Stimulated activated CD4-positive, alpha-beta T cell treated with anti-CD3 and anti-CD28 coated beads, TNF-alpha, amount 100 ng/mL, for 48 hours (primary cell): ENCODE measurements at regions not wholly inside any gene's neighbourhood (a gene's known extent, or its start where the extent isn't known, plus 50 kb on each side); places are given as distances from the start of the nearest gene placed in this dataset.
"Not testable (repeated sequence)": the region's sequence is repeated elsewhere in the genome, so short reads cannot be mapped to it uniquely, and the experiment has no call there.

Experiments
- DNase-seq, 3 donors: peaks; one replicate each; pipeline ENCODE4 v3.0.0-alpha.2; 2020; ENCODE audit warnings: low read depth in 3 of 3

- DNase-seq: not testable (repeated sequence)
Measured at GRCh38 chr16:54727696-54728095, 203.0 kb upstream of the IRX5 start.

- DNase-seq: no peak
Measured at GRCh38 chr16:54724346-54724925, 206.2 kb upstream of the IRX5 start.

DNA sequence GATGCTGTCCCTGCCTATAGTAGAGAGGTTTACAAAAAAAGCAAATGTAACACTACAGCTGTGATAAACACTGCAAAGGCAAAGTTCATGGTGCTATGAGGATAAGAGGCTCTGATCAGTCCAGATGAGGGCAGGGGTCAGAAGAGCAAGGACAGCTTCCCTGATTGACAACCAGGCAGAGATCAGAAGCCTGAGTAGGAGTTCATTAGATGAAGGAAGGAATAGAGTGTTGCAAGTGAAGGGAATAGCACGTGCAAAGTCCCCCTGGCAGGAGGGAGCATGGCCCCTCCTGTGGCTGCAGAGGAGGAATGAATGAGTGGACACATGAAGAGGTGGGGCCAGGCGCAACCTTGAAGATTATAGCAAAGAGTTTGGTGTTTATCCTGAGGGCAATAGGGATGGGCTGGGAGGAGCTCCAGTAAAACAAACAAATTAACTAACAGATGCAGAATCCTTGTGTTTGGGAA is 208.4 kb upstream of the IRX5 start:
- no peak for DNase-seq

- no peak for DNase-seq
Measured at GRCh38 chr16:54720259-54720658, 210.4 kb upstream of the IRX5 start.

DNA sequence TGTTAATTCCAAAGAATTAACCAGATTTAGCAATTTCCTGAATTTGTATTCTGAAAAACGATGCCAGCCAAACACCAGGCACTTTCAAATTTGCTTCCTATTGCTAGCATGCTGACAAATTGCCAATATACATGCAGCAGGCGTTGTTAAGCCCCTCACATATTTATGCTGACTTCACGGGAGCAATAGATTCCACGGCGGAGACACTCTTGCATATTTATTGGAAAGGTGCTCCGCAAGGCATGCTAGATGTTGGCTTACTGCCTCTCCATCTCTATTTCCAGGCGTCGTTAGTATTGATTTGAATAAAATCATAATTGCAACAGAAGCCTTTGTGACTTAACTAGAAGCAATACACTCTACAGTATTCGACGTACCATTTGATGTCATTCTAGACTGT is 211.0 kb upstream of the IRX5 start:
- DNase-seq: no peak

GRCh38 chr16:54718376-54718775 is 212.3 kb upstream of the IRX5 start:
- DNase-seq: no peak

GRCh38 chr16:54715011-54715410 is 215.7 kb upstream of the IRX5 start:
- DNase-seq: no peak

DNA sequence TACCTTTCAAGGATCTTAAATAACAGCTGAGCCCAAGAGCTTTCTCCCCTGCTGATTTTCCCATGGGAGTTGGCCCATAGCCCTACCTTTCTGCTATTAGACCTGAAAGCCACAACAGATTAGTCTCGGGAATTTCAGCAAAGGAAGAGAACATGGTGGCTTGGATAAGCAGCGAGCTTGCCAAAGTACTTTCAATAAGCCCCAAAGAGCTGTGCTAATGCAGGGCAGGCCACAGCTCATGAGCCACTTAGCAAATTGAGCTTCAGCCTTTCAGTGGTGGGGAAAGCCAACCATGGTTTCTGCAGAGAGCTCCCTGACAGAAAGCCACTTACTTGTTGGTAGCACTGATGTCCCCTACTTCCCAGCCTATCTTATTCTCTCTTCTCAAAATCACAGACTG is 217.8 kb upstream of the IRX5 start:
- no peak for DNase-seq

DNA sequence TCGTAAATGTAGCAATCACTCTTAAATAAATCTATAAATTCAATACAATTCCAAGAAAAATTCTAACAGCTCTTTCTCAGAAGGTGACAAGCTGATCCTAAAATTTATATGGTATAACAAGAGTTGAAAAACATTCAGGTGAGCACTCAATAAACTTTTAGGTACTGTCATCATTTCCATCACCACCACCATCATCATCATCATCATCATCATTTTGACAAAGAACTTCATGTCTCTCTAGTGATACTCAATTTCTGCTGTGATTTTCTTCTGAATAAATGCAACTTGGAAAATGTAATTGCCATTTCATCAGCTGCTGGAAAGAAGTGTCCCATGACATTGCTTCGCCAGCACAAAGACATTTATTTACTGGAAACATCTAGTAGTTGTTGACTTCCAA is 222.9 kb upstream of the IRX5 start:
- DNase-seq: no peak

GRCh38 chr16:54706406-54706805 is 224.3 kb upstream of the IRX5 start:
- DNase-seq: no peak

GRCh38 chr16:54703339-54703738 is 227.3 kb upstream of the IRX5 start:
- DNase-seq: no peak

GRCh38 chr16:54699656-54700055 is 231.0 kb upstream of the IRX5 start:
- no peak for DNase-seq

DNA sequence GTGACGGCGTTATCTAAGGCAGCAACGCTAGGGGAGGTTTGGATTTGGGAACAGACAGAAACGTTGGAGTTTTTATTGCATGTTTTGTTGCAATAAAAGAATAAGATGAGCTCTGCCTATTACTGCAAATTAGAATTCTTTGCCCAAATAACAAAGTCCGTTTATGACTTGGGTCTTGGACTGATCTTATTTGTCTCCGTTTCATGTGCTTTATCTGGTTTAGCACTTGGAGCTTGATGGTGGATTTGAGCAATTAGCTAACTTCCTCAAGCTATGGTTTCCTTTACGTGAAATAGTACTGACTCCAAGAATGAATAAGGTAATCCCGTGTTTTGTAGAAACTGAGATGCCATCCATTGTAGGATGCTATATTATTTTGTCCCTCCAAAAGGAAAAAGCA is 233.0 kb upstream of the IRX5 start:
- DNase-seq: no peak

DNA sequence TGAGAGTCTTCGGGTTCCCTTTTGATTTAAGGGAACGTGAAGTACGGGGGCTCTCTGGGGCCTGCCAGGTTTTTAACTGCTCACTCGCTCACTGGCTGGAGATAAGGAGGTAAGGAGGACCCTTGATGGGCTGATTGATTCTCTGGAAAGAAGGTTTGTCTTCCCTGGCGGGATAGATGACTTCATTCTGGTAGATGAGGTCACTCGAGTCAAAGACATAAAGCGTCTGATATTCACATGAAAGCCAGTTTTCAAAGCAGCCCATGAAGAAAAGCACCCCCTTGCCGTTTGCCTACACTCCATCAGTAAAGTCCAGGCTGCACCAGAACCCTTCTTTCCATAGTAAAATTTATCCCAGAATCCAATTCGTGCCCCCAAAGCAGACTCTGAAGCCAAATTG is 233.7 kb upstream of the IRX5 start:
- no peak for DNase-seq

DNA sequence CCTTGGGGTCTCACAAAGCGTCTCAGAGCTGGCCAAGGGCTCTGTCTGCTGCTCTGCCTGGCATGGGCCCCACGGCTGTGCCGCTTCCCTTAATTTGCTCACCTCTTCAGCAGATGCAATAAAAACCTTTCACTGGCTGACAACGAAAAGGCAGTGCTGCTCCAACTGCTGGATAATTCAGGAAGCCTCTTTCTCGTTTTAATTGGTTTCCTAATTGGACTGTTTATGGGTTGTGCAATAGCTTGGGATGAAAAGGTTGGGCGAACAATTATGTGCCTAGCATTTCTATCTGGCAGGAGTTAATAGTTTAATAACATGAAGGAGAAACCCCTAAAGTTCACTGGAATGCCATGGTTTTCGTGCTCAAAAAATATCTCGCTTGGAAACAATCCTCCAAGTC is 234.1 kb upstream of the IRX5 start:
- no peak for DNase-seq

DNA sequence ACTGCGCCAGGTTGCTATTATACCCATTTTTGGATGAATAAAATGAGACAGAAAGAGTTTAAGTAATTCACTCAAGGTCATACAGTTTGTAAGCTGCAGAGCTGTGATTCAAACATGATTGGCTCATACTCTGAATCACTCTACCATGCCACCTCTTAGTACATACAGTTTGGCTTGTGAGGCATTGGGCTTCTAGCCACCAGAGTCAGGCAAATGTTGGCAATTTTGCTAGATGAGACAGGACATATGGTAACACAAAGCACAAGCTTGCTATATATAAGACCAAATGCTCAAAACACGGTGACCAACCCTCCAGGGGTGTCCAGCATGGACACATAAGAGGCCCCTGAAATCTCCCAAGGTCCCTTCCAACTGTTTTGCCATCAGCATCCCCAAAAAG is 236.0 kb upstream of the IRX5 start:
- no peak for DNase-seq

DNA sequence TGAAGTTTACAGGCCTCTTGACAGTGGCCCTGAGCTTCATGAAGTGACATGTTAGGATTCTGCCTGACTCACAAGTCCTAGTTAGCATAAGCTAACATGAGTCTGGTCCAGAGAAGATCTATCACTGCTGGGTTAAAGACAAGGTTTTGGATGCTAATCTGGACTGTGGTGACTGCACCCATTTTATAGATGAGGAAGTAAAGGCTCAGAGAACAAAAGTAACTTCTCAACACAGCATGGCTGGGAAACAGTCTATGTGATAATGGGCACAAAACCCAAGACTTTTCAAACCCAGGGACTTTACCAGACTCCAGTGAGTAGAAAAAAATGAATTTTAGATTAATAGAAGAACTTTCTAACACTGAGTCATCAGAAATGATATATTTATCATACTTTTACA is 236.8 kb upstream of the IRX5 start:
- no peak for DNase-seq

DNA sequence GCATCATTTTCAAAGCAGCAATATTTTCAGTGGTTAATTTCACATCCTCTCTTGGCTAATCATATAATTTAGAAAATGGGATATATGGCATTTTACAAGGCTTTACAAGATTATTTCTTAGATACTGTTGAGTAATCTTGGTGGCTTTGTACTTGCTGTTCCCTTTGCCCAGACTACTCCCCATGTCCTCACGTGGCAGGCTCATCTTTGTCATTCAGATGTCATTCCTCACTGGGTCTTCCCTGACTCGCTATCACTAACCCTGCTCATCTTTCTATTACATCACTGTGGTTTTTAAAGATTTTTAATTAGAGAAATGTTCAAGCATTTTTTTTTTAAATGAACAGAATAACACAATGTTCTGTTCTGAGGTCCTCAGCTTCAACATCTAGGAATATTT is 240.0 kb upstream of the IRX5 start:
- no peak for DNase-seq

DNA sequence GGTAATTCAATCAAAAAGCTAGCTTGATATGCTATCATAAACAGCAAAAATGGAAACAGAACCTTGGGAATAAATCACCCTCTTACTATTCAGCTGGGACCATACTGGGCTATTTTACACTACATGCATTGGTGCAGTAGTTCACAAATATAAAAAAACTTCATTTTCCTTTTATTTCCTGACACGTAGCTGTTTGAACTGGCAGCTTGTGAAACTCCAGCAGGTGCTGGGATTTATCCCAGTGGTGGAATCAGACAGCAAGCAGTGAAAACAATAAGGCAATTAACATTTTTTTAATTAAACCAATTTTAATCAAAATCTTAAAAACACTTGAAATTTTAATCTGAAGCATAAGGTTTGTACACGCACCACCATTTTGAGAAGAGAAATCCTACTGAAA is 240.4 kb upstream of the IRX5 start:
- DNase-seq: no peak

DNA sequence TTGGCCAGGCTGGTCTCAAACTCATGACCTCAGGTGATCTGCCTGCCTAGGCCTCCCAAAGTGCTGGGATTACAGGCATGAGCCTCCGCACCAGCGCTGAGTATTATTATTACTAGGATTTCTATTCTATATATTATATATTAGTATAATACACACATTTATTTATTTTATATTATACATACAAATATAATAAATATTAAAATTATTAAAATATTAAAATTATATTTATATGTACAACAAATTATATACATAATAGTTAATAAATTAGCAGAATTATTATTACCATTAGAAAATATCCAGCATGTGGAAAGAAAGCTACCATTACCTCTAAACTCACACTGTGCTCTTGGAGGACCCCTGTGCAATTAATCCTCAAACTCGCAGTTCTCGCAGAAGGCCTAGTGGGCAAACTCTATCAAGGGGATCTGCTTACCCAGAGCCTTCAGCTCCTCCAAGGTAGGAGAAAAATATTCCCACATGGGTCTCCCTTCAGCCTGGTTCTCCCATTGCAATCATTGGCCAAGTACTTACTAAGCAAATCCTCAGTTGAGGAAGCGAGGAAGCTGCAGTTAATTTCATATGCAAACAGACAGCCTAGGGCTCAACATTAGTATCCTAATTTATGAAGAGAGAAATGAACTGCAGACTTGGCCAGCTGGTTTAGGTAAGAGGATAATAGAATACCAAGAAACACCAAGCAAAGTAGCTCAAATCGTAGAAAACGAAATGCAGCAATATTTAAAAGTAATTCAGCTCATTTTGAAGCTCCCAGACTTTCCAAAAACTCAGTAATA is 241.4 kb upstream of the IRX5 start:
- no peak for DNase-seq

DNA sequence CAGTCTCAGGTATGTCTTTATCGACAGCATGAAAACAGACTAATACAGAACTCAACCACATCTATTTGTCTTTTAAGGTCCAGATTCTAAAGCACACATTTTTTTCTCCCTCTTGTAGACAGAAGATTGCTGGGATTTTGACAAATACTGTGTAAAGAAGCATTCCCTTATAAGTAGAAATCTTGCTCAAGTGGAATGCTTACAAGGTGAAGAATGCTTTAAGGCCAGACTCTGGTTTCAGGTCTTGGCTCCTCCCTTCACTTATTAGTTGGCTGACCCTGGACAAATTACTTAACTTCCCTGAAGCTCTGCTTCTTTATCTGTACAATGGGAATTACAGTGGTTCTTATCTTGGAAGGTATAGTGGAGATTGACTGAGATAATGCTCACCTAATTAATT is 242.3 kb upstream of the IRX5 start:
- no peak for DNase-seq

- no peak for DNase-seq
Measured at GRCh38 chr16:54687043-54687899, 243.4 kb upstream of the IRX5 start.

- DNase-seq: no peak
Measured at GRCh38 chr16:54685682-54686081, 245.0 kb upstream of the IRX5 start.
